Heart left ventricle (tissue), 16 donors: ENCODE measurements at regions not wholly inside any gene's neighbourhood (a gene's known extent, or its start where the extent isn't known, plus 50 kb on each side); places are given as distances from the start of the nearest gene placed in this dataset.
"Not testable (repeated sequence)": the region's sequence is repeated elsewhere in the genome, so short reads cannot be mapped to it uniquely, and the experiment has no call there.

ENCODE experiments used
- ATAC-seq, 4 donors: fragments of 200-7000 bp; cut with Tn5 transposase; one replicate each; pipeline ENCODE4 v1.9.1; 2020 to 2022; ENCODE audit warnings: moderate library complexity in 4 of 4, mild to moderate bottlenecking in 3 of 4, moderate number of reproducible peaks in 1 of 4
- DNase-seq, 5 donors: peaks; one replicate each; pipeline ENCODE4 v3.0.0-alpha.2; 2020
- H3K27ac ChIP-seq, 12 donors: fragments of 200-600 bp; sonication (generic) in 4 of 12; one replicate each; pipeline versions ENCODE4 v1.5.0 to v1.8.0; 2016 to 2022; ENCODE audit warnings: mild to moderate bottlenecking in 2 of 12
- H3K27me3 ChIP-seq, 9 donors: fragments of 200-600 bp; sonication (generic) in 2 of 9; one replicate each; pipeline versions ENCODE4 v1.5.1 to v1.8.0; 2016 to 2022; ENCODE audit warnings: mild to moderate bottlenecking in 3 of 9
- H3K36me3 ChIP-seq, 9 donors: fragments of 200-600 bp; sonication (generic) in 2 of 9; one replicate each; pipeline versions ENCODE4 v1.5.0 to v1.8.0; 2018 to 2022; ENCODE audit warnings: mild to moderate bottlenecking in 2 of 9
- H3K4me1 ChIP-seq, 12 donors: fragments of 200-600 bp; sonication (generic) in 4 of 12; one replicate each; pipeline versions ENCODE4 v1.5.0 to v1.8.0; 2016 to 2022; ENCODE audit warnings: mild to moderate bottlenecking in 3 of 12
- H3K4me3 ChIP-seq, 12 donors: fragments of 200-600 bp; sonication (generic) in 4 of 12; one replicate each; pipeline versions ENCODE4 v1.5.0 to v1.8.0; 2017 to 2022; ENCODE audit warnings: mild to moderate bottlenecking in 9 of 12, moderate library complexity in 4 of 12
- H3K9me3 ChIP-seq, 12 donors: fragments of 200-600 bp; sonication (generic) in 4 of 12; one replicate each; pipeline versions ENCODE4 v1.5.0 to v1.8.0; 2016 to 2022; ENCODE audit warnings: mild to moderate bottlenecking in 1 of 12
- POLR2A ChIP-seq, 2 donors: fragments of 450-650 bp; IDR thresholded peaks; one replicate each; pipeline ENCODE4 v1.6.1; 2017; ENCODE audit warnings: antibody characterized with exemption in 2 of 2, mild to moderate bottlenecking in 2 of 2, moderate library complexity in 2 of 2
- WGBS, 4 donors: extraction: QIAGEN DNeasy Blood & Tissue Kit in 2 of 4; methylation state at CpG; one replicate each; pipeline versions ENCODE4 v1.1.5 to v1.1.7; 2013 to 2018; 5-methylcytosine and 5-hydroxymethylcytosine counted together
- intact Hi-C, 10 donors: fragments of 100-400 bp; cut with DNase I; formaldehyde crosslinking; loops; one replicate each; pipeline versions ENCODE4 v1.11.1 to v1.14.2; 2022
- TF ChIP-seq, protein P1 (sequence below), 12 donors: fragments of 200-600 bp; sonication (generic) in 4 of 12; IDR thresholded peaks; one replicate each; pipeline versions ENCODE4 v1.5.0 to v1.8.0; 2018 to 2022; ENCODE audit warnings: antibody characterized with exemption in 12 of 12, mild to moderate bottlenecking in 5 of 12
- donor health status: ischemic (EF 13 %, LVEDD 7.1; RV severe dilation, severe dysfunction).
- donor health status: healthy with polysubstance abuse.
- donor health status: DM: no; HTN: yes; CAD: no.
- donor health status: DM: no; HTN: no; CAD: no.
- donor health status: ischemic (EF 25% LVEDD 6.9; RV normal size, moderate dysfunction).
- donor health status: ischemic (EF 25% LVEDD 5.7; RV mildly dilated, moderate dysfunction).
- donor health status: healthy.
- donor health status: DM: yes; HTN: yes; CAD: no.
- donor health status: ischemic (EF 35%, LVEDD 5.7; RV mildly dilated, moderate dysfunction).
- donor health status: nonischemic (EF 11% LVEDD 7.7; RV severe dilation, severe dysfunction).
- donor health status: DM: yes; HTN: yes; CAD: no.
- donor health status: PGD.
- donor health status: ischemic (EF 29% LVEDD 5.4; RV normal size, mild dysfunction).
- donor health status: nonischemic (EF 23%, LVEDD 6.1; RV moderate dilation, normal function).

DNA sequence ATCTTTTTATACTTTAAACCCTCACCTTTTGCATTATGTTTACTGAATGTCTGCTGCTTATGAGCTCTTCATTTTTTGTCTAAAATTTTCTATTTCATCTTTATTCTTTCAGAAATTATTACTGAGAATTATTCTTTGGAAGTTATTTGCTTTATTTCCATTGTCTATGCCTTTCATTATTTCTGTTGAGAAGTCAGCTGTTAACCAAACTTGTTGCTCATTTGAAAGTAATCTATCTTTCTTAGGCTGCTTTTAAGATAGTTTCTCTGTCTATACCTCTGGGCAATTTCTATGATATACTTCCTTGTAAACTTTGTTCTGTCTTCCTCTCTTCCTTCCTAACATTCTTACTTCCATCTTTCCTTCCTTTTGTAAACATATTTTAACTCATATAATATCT is 1165.9 kb upstream of the CELF2 start:
- H3K27me3 ChIP-seq = no peaks in the 10 kb centered on the region
- DNase-seq (no peak), ATAC-seq (no peak)
- TF ChIP-seq, protein P1, sequence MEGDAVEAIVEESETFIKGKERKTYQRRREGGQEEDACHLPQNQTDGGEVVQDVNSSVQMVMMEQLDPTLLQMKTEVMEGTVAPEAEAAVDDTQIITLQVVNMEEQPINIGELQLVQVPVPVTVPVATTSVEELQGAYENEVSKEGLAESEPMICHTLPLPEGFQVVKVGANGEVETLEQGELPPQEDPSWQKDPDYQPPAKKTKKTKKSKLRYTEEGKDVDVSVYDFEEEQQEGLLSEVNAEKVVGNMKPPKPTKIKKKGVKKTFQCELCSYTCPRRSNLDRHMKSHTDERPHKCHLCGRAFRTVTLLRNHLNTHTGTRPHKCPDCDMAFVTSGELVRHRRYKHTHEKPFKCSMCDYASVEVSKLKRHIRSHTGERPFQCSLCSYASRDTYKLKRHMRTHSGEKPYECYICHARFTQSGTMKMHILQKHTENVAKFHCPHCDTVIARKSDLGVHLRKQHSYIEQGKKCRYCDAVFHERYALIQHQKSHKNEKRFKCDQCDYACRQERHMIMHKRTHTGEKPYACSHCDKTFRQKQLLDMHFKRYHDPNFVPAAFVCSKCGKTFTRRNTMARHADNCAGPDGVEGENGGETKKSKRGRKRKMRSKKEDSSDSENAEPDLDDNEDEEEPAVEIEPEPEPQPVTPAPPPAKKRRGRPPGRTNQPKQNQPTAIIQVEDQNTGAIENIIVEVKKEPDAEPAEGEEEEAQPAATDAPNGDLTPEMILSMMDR (IDR thresholded peaks at IDR 0.05) = no peak
- TF ChIP-seq POLR2A (IDR thresholded peaks at IDR 0.05) = no peak
- intact Hi-C loops = loop anchor here in 1 of 10 donors (10.0 kb wide), 1 partner anchor 823 kb away; no protein-coding TSS in a partner anchor
- peaks cover 0 to 31% (median 18%) of the 10 kb centered on the region in 12 donors for H3K9me3 ChIP-seq
- peaks cover 0 to 8% (median 0%) of the 10 kb centered on the region in 12 donors for H3K4me1 ChIP-seq
- no peak overlapping the region for H3K4me3 ChIP-seq
- H3K27ac ChIP-seq = no peak overlapping the region
- H3K36me3 ChIP-seq = no peaks in the 10 kb centered on the region

DNA sequence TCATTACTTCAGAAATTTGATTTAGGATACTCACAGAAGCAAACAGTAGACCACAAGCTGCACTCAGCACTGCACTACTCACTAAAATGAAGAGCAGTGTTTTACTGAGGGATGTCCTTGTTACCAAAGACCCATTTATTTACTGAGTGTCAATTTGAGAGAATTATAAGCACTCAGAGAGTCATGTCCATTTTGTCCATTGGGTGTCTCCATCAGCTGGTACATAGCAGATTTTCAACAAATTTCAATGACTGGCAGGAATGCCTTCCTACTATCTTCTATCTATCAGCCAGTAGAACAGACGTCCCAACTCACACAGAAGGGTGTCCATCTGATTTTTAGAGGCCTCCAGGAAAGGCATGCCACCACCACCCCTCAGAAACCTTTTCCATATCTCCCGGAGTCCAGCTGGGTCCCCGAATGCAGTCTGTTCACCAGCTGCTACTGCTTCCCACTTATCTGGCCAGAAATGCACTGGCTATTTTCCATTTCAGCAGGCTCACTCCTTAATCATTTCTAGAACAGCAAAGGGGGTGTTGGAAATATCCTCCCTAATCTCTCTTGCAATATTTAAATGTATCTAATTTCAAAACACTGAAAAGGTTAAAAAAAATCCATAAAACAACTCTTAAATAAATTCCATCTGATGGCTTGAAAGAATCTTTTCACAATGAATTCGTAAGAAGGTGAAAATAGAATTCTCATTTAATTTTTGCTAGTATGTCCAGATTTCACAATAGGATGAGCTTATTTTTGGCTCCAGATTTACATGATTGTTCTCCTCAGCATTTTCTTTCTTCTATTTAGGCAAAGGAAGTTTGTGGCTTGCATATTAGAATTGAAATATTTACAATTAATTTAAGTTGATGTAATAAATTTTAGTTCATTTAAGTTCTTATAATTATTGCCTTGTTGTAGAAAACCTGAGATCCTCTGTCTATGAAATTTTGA is 1164.0 kb upstream of the CELF2 start:
- intact Hi-C loops = loop anchor here in 1 of 10 donors (10.0 kb wide), 1 partner anchor 821 kb away; no protein-coding TSS in a partner anchor
- WGBS, 4 donors = 24 to 38% (median 31%) methylated on average over 4 of the region's 4 CpGs
- ATAC-seq = peak; percentile 42 to 90 (median 59)
- Histone ChIP-seq H3K27ac (no peak overlapping the region), H3K9me3 (peaks cover 0 to 31% (median 18%) of the 10 kb centered on the region in 12 donors), H3K4me1 (peaks cover 0 to 8% (median 0%) of the 10 kb centered on the region in 12 donors), H3K27me3 (no peaks in the 10 kb centered on the region), H3K4me3 (peak overlapping the region in 1 of 12 donors; percentile 11), H3K36me3 (no peaks in the 10 kb centered on the region)
- TF ChIP-seq, protein P1 (IDR thresholded peaks at IDR 0.05) = peak in 5 of 12 donors; percentile 9 to 30 (median 27)
- no peak for TF ChIP-seq POLR2A (IDR thresholded peaks at IDR 0.05)
- peak in 2 of 5 donors; percentile 9 to 42 for DNase-seq

DNA sequence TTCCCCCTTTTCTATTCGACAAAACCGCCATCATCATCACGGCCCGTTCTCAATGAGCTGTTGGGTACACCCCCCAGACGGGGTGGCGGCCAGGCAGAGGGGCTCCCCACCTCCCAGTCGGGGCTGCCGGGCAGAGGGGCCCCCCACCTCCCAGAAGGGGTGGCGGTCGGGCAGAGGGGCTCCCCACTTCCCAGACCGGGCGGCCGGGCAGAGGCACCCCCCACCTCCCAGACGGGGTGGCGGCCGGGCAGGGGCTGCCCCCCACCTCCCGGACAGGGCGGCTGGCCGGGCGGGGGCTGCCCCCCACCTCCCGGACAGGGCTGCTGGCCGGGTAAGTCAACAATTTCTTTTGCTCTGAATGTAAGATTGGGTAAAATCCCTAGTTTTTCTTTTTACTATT is 1162.2 kb upstream of the CELF2 start:
- H3K27me3 ChIP-seq = not testable (repeated sequence)

DNA sequence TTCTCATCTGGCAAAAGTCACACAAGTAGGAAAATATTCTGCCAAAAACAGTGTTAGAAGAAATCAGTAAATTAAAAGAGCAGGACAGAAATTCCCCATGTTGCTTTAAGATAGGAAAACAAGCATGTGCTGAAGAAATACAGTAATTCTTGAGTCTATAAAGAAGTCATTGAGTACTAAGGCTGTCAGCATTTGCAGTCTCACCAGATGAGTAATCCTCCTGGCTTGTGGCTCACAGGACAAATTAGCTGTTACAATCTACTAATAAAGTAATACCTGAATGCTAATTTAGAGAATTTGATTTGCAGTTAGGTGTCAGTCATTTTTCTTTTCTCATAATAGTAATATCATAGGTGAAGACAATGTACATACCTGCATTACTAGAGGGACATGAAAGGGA is 1158.9 kb upstream of the CELF2 start:
- intact Hi-C loops = loop anchor here in 1 of 10 donors (10.0 kb wide), 1 partner anchor 816 kb away; no protein-coding TSS in a partner anchor
- no peak overlapping the region for H3K4me3 ChIP-seq
- H3K27ac ChIP-seq = no peak overlapping the region
- TF ChIP-seq POLR2A (IDR thresholded peaks at IDR 0.05) = no peak
- TF ChIP-seq, protein P1 (IDR thresholded peaks at IDR 0.05) = no peak
- no peak for ATAC-seq
- peaks cover 0 to 4% (median 0%) of the 10 kb centered on the region in 12 donors for H3K4me1 ChIP-seq
- H3K36me3 ChIP-seq = no peaks in the 10 kb centered on the region
- no peaks in the 10 kb centered on the region for H3K27me3 ChIP-seq
- DNase-seq = no peak
- peaks cover 0 to 7% (median 0%) of the 10 kb centered on the region in 12 donors for H3K9me3 ChIP-seq

More for the DNA sequence above, 1162.2 kb upstream of the CELF2 start:
- peaks cover 0 to 31% (median 18%) of the 10 kb centered on the region in 12 donors for H3K9me3 ChIP-seq
- DNase-seq = peak in 1 of 5 donors; percentile 33
- not testable (repeated sequence) for ATAC-seq, H3K27ac ChIP-seq, H3K4me3 ChIP-seq, H3K36me3 ChIP-seq, H3K4me1 ChIP-seq
- WGBS, 4 donors = 91 to 95% (median 94%) methylated on average over 19 to 22 of the region's 22 CpGs
- intact Hi-C loops = loop anchor here in 1 of 10 donors (10.0 kb wide), 1 partner anchor 819 kb away; no protein-coding TSS in a partner anchor
